Activated CD4-positive, alpha-beta T cell treated with anti-CD3 and anti-CD28 coated beads, Interleukin-2, Interleukin-6, amounts not matched to agents 100 ng/mL and 50 ng/mL, durations not matched to agents 16 hours and 8 hours (primary cell): ENCODE measurements at regions not wholly inside any gene's neighbourhood (a gene's known extent, or its start where the extent isn't known, plus 50 kb on each side); places are given as distances from the start of the nearest gene placed in this dataset.

Experiments used
- DNase-seq: peaks from one replicate; pipeline ENCODE4 v3.0.0-alpha.2; 2020

DNA sequence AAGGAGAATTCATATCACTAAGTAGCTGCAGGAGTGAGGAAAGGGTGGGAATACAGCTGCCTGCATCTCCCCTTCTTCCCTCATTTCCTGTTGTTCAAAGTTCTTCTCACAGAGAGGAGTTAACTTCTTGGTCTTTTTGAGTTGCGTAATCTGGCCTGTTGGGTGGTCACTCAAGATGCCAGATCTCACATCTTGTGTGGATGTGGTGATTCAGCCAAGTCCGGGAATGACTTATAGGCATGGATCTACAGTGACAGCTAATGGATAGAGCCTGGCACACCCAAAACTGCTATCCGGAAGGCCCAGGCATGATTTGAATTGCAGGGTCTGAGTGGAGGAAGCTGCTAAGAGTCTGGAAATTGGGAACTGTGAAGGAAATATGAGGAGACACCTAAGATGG is 100.2 kb upstream of the SLC35B3 start:
- no peak for DNase-seq

DNA sequence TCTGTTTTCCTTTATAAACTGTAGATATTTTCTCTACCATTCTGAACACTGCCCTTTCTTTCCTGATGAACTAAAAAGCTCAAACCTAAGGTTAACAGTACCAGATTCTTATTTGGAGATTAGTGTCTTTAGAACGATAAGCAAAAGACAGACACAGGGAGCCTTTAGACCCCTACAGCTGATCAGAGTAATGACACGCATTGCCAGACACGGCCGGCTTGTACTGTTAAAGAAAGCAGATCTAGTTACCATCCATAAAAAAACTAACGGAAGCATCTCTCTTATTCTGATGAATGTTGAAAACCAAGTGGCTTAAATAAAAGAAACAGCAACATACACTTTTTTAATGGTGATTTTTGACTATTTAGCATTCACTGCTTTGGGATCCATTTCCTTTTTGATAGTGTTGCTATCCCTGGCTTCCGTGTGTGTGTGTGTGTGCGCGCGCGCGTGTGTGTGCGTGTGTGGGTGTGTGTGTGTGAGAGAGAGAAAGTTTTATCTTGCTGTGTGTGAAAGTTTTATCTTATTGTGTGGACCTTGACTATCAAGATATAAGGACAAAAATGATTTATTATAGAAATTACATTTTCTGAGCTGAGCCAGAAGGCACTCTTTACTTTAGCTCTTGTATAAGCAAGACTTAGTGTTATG is 95.6 kb upstream of the SLC35B3 start:
- DNase-seq = no peak

DNA sequence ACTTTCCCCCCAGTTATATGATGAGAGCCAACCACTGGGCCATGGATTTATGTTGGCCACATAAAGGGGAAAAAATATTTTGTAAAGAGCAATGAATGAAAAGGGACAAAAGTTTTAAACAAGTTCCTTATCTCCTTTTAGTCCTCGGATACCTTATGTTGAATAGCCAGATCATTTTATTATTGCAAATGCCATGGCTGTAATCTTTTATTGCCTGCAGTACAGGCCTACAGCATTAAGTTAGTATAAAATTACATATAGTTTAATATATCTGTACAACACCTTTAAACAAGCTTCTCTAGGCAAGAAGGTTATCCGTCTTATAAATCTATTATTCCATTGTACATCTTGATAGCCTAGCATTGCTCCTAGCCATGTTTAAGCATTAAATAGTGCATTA is 93.9 kb upstream of the SLC35B3 start:
- no peak for DNase-seq

DNA sequence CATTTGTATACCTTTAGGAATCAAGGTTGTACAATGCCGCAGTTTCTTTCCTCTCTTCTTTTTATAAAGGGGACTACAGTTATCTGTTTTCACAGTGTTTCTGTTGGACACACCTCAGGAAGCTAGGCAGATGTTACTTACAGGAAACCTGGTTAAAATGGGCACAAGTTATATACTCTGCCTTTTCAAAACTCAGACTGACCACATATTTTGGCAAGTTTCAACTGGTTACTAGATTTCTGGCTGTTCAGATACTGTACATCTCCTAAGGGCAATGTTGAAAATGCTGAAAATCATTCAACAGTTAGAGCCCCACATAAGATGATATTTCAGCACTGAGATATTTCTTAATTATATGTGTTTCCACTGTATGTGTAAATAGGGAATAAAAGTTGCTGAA is 92.5 kb upstream of the SLC35B3 start:
- no peak for DNase-seq

DNA sequence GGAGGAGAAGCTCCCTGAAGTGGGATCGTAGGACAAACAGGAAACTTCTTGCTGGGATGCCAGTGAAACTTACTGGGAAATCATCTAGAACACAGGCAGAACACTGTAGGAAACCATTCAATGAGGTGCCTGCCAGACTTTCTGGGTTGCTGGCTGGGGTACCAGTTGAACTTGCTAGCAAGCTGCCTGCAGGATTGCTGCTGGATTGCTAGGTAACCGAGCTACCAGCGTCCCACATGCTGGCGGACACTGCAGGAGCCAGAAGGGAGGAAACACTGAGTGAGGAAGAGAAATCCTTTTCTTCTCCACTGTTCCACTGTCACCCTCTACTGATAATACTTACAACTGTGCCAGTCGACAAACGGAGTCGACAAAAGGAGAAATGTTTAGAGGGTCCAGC is 91.3 kb upstream of the SLC35B3 start:
- no peak for DNase-seq

DNA sequence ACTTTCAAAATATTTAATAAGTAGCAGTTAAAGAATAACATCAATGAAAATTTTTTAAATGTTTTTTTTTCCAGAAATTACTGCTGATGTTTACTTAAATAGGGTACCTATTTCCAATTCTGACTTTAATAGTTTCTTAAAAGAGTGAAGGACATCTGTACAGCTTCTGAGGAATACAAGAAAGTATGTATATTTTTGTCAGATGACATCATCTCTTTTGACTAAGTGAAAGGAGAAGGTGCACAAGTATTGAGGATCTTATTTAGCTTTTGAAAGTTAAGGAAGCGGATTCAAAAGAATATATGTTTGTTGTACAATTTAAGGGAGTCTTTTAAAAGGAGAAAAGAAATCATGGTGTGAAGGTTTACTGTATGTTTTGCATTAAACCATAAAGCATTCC is 90.0 kb upstream of the SLC35B3 start:
- DNase-seq = no peak

GRCh38 chr6:8513174-8513573 is 77.8 kb upstream of the SLC35B3 start:
- DNase-seq = no peak

GRCh38 chr6:8507286-8507685 is 71.9 kb upstream of the SLC35B3 start:
- DNase-seq = no peak

DNA sequence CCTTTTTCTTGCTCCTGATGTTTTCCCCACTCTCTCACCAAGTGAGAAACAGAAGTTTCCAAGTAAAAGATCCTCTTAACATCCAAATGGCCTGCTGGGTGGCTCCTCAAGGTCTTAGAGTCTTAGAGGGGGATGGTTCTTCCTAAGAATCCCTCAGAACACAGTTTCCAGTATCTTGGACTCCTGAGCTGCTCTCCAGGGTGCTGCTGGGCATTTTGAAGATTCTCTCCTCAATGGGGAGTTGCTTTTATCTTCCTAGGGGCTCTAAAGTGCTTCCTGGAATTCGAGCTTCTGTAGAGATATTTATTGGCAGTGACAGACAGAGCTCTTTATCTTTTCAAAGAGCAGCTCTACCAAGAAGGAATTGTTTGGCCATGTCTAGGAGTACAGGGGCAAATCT is 70.8 kb upstream of the SLC35B3 start:
- DNase-seq = no peak

GRCh38 chr6:8499540-8499939 is 64.2 kb upstream of the SLC35B3 start:
- DNase-seq = no peak

DNA sequence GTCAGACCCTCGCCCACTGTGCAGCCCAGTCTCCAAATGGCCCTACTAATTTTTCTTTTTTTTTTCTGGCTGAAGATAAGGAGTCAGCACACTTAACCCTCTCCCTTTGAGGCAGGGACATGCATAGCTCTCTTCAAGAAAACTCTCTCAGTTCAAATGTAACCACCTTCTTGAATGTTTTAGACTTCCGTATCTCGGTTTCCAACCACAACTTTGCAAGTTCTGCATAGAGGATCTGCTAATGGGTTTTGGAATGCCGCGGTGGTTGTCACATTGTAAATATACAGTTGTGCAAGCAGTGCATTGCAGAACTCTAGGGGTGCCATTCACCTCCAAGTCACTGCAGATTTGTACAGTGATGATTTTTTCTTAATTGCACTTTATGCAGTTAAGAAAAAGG is 59.4 kb upstream of the SLC35B3 start:
- no peak for DNase-seq

DNA sequence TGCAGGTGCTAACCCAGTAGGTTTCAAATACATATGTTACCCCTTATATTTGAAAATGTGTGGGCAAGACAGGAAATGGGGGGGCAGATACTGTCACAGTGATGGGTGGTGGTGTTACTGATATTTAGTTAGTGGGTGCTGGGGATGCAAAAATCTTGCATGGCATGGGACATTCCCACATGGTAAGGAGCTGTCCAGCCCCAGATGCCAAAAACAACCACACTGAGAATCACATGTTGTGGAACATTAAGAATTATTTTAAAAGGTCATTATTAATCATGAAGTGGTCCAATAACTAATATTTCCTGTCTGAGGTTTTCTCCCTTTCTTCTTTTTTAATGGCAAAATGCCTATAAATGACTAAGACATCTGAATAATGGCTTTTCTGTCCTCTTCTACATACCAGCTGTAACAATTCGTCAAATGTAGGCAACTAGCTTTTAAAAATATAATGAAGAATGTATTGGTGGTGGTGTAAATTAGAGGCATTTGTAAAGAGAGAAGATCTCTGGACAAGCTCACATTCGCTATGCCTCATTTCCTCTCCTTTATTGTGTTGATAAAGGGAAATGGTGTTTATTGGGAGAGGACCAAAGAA is 57.3 kb upstream of the SLC35B3 start:
- DNase-seq = no peak
